HEK293 (cell line): ENCODE measurements at regions not wholly inside any gene's neighbourhood (a gene's known extent, or its start where the extent isn't known, plus 50 kb on each side); places are given as distances from the start of the nearest gene placed in this dataset.

Source experiments
- CTCF ChIA-PET: fragments of 350-600 bp; formaldehyde crosslinking; extraction: SDS; loops from one replicate; lab custom pipeline; 2021; ENCODE audit warnings: antibody characterized with exemption; lab: Yijun Ruan, JAX
- POLR2A ChIA-PET: fragments of 300-600 bp; formaldehyde crosslinking; extraction: SDS; loops from one replicate; lab custom pipeline; 2020; ENCODE audit warnings: antibody characterized with exemption, inconsistent platforms; lab: Yijun Ruan, JAX
- H3K27ac ChIP-seq: fragments of 200-500 bp; sonication (Bioruptor generic); 2 replicates; pipeline ENCODE4 v1.5.1; 2014; ENCODE audit warnings: low read depth, low read length, control low read depth, inconsistent platforms; ENCODE audit errors: extremely low read depth
- H3K36me3 ChIP-seq, 2 experiments: fragments of 200-500 bp in 1 of 2; sonication (Bioruptor generic) in 1 of 2; 1 replicate in 1 of 2; 2 replicates in 1 of 2; pipeline ENCODE4 v1.5.1; 2014 to 2017; ENCODE audit warnings: inconsistent platforms in 2 of 2, low read length in 2 of 2; ENCODE audit not compliant: control insufficient read depth in 2 of 2, insufficient read depth in 1 of 2
- H3K4me1 ChIP-seq: fragments of 200-500 bp; sonication (Bioruptor generic); 2 replicates; pipeline ENCODE4 v1.5.1; 2014; ENCODE audit warnings: mild to moderate bottlenecking, low read length, inconsistent platforms; ENCODE audit not compliant: control insufficient read depth, insufficient read depth
- H3K4me3 ChIP-seq: 2 replicates; pipeline ENCODE4 v1.5.1; 2011; ENCODE audit warnings: low read depth, mild to moderate bottlenecking, control low read depth, low read length, moderate library complexity
- H3K9me3 ChIP-seq: fragments of 200-500 bp; sonication (Bioruptor generic); 2 replicates; pipeline ENCODE4 v1.5.1; 2014; ENCODE audit warnings: low read depth, low read length, inconsistent platforms; ENCODE audit not compliant: control insufficient read depth, insufficient read depth
- AEBP2 ChIP-seq: fragments of 450-650 bp; formaldehyde crosslinking; IDR thresholded peaks from 2 replicates; pipeline ENCODE4 v1.5.1; 2016; ENCODE audit warnings: missing biosample characterization, missing genetic modification characterization, borderline replicate concordance
- GLIS1 ChIP-seq: fragments of 450-650 bp; formaldehyde crosslinking; IDR thresholded peaks from 2 replicates; pipeline ENCODE4 v1.5.1; 2016; ENCODE audit warnings: missing biosample characterization, missing genetic modification characterization
- MZF1 ChIP-seq: fragments of 450-650 bp; formaldehyde crosslinking; IDR thresholded peaks from 2 replicates; pipeline ENCODE4 v1.5.1; 2017; ENCODE audit warnings: missing biosample characterization, missing genetic modification characterization, borderline replicate concordance
- SCRT2 ChIP-seq: fragments of 450-650 bp; formaldehyde crosslinking; IDR thresholded peaks from 2 replicates; pipeline ENCODE4 v1.5.1; 2016; ENCODE audit warnings: missing biosample characterization, missing genetic modification characterization
- ZBTB21 ChIP-seq: fragments of 450-650 bp; formaldehyde crosslinking; IDR thresholded peaks from 2 replicates; pipeline ENCODE4 v1.5.1; 2017; ENCODE audit warnings: missing biosample characterization, missing genetic modification characterization
- ZNF155 ChIP-seq: fragments of 450-650 bp; formaldehyde crosslinking; IDR thresholded peaks from 2 replicates; pipeline ENCODE4 v1.5.1; 2016; ENCODE audit warnings: missing biosample characterization, missing genetic modification characterization
- ZNF202 ChIP-seq: fragments of 450-650 bp; formaldehyde crosslinking; IDR thresholded peaks from 2 replicates; pipeline ENCODE4 v1.5.1; 2016; ENCODE audit warnings: missing biosample characterization, missing genetic modification characterization, borderline replicate concordance
- ZNF211 ChIP-seq: fragments of 450-650 bp; formaldehyde crosslinking; IDR thresholded peaks from 2 replicates; pipeline ENCODE4 v1.5.1; 2016; ENCODE audit warnings: low read depth, missing biosample characterization, missing genetic modification characterization
- ZNF530 ChIP-seq: fragments of 450-650 bp; formaldehyde crosslinking; IDR thresholded peaks from 2 replicates; pipeline ENCODE4 v1.5.1; 2016; ENCODE audit warnings: low read depth, missing biosample characterization, missing genetic modification characterization
- ZNF561 ChIP-seq: fragments of 450-650 bp; IDR thresholded peaks from 2 replicates; pipeline ENCODE4 v1.5.1; 2018; ENCODE audit warnings: missing biosample characterization, missing genetic modification characterization, borderline replicate concordance
- ZNF664 ChIP-seq: fragments of 450-650 bp; formaldehyde crosslinking; IDR thresholded peaks from 2 replicates; pipeline ENCODE4 v1.5.1; 2016; ENCODE audit warnings: missing biosample characterization, missing genetic modification characterization
- ZSCAN5A ChIP-seq: fragments of 450-650 bp; formaldehyde crosslinking; IDR thresholded peaks from 2 replicates; pipeline ENCODE4 v1.5.1; 2016; ENCODE audit warnings: missing biosample characterization, missing genetic modification characterization
- TF ChIP-seq, protein P1 (sequence below): fragments of 450-650 bp; formaldehyde crosslinking; IDR thresholded peaks from 2 replicates; pipeline ENCODE4 v1.5.1; 2017; ENCODE audit warnings: missing biosample characterization, missing genetic modification characterization
- TF ChIP-seq, protein P2 (sequence below): fragments of 450-650 bp; IDR thresholded peaks from 2 replicates; pipeline ENCODE4 v1.5.1; 2018; ENCODE audit warnings: missing biosample characterization, mild to moderate bottlenecking, missing genetic modification characterization
- TF ChIP-seq, protein P3 (sequence below): fragments of 450-650 bp; formaldehyde crosslinking; IDR thresholded peaks from 2 replicates; pipeline ENCODE4 v1.5.1; 2016; ENCODE audit warnings: missing biosample characterization, missing genetic modification characterization
- TF ChIP-seq, protein P4 (sequence below): fragments of 450-650 bp; formaldehyde crosslinking; IDR thresholded peaks from 2 replicates; pipeline ENCODE4 v1.5.0; 2017; ENCODE audit warnings: missing biosample characterization, missing genetic modification characterization, borderline replicate concordance

DNA sequence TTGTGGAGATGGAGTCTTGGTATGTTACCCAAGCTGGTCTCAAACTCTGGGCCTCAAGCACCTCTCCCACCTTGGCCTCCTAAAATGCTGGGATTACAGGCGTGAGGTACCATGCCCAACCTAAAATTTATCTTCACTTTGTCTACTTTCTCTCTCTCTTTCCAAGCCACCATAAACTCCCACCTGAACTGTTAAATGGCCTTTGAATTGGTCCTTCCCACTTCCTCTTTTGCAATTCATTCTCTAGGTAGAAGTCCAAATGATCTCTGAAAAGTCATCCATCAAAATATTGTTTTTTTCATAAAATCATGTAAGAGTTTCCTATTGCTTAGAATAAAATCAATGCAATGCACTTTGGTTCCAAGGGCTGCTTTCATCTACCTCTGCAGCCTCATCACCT lies 90.1 kb upstream of the CELF2 start:
- CTCF ChIA-PET: interaction anchor here (0.7 kb wide), 1 partner anchor 130 kb away, joined by 4 read pairs; no protein-coding TSS in a partner anchor
- POLR2A ChIA-PET: no interaction called here
- Histone ChIP-seq H3K4me1 (no peaks in the 10 kb centered on the region), H3K9me3 (no peaks in the 10 kb centered on the region), H3K27ac (no peak overlapping the region), H3K4me3 (no peak overlapping the region), H3K36me3 (no peaks in the 10 kb centered on the region)
- no peak for TF ChIP-seq AEBP2
- no peak for TF ChIP-seq SCRT2 (tag by site-specific recombination)
- no peak for TF ChIP-seq MZF1
- no peak for TF ChIP-seq ZNF155 (tag by site-specific recombination)
- no peak for TF ChIP-seq ZNF211 (tag by site-specific recombination)
- TF ChIP-seq, protein P1, sequence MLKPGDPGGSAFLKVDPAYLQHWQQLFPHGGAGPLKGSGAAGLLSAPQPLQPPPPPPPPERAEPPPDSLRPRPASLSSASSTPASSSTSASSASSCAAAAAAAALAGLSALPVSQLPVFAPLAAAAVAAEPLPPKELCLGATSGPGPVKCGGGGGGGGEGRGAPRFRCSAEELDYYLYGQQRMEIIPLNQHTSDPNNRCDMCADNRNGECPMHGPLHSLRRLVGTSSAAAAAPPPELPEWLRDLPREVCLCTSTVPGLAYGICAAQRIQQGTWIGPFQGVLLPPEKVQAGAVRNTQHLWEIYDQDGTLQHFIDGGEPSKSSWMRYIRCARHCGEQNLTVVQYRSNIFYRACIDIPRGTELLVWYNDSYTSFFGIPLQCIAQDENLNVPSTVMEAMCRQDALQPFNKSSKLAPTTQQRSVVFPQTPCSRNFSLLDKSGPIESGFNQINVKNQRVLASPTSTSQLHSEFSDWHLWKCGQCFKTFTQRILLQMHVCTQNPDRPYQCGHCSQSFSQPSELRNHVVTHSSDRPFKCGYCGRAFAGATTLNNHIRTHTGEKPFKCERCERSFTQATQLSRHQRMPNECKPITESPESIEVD (tag by site-specific recombination): no peak
- TF ChIP-seq, protein P2, sequence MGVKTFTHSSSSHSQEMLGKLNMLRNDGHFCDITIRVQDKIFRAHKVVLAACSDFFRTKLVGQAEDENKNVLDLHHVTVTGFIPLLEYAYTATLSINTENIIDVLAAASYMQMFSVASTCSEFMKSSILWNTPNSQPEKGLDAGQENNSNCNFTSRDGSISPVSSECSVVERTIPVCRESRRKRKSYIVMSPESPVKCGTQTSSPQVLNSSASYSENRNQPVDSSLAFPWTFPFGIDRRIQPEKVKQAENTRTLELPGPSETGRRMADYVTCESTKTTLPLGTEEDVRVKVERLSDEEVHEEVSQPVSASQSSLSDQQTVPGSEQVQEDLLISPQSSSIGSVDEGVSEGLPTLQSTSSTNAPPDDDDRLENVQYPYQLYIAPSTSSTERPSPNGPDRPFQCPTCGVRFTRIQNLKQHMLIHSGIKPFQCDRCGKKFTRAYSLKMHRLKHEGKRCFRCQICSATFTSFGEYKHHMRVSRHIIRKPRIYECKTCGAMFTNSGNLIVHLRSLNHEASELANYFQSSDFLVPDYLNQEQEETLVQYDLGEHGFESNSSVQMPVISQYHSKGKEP (tag by site-specific recombination): no peak
- no peak for TF ChIP-seq ZSCAN5A (tag by site-specific recombination)
- TF ChIP-seq ZNF664 (tag by site-specific recombination): no peak
- TF ChIP-seq, protein P3, sequence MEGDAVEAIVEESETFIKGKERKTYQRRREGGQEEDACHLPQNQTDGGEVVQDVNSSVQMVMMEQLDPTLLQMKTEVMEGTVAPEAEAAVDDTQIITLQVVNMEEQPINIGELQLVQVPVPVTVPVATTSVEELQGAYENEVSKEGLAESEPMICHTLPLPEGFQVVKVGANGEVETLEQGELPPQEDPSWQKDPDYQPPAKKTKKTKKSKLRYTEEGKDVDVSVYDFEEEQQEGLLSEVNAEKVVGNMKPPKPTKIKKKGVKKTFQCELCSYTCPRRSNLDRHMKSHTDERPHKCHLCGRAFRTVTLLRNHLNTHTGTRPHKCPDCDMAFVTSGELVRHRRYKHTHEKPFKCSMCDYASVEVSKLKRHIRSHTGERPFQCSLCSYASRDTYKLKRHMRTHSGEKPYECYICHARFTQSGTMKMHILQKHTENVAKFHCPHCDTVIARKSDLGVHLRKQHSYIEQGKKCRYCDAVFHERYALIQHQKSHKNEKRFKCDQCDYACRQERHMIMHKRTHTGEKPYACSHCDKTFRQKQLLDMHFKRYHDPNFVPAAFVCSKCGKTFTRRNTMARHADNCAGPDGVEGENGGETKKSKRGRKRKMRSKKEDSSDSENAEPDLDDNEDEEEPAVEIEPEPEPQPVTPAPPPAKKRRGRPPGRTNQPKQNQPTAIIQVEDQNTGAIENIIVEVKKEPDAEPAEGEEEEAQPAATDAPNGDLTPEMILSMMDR (tag by site-specific recombination): no peak
- TF ChIP-seq ZNF202 (tag by site-specific recombination): no peak
- no peak for TF ChIP-seq ZBTB21 (tag by site-specific recombination)
- TF ChIP-seq, protein P4, sequence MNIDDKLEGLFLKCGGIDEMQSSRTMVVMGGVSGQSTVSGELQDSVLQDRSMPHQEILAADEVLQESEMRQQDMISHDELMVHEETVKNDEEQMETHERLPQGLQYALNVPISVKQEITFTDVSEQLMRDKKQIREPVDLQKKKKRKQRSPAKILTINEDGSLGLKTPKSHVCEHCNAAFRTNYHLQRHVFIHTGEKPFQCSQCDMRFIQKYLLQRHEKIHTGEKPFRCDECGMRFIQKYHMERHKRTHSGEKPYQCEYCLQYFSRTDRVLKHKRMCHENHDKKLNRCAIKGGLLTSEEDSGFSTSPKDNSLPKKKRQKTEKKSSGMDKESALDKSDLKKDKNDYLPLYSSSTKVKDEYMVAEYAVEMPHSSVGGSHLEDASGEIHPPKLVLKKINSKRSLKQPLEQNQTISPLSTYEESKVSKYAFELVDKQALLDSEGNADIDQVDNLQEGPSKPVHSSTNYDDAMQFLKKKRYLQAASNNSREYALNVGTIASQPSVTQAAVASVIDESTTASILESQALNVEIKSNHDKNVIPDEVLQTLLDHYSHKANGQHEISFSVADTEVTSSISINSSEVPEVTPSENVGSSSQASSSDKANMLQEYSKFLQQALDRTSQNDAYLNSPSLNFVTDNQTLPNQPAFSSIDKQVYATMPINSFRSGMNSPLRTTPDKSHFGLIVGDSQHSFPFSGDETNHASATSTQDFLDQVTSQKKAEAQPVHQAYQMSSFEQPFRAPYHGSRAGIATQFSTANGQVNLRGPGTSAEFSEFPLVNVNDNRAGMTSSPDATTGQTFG (tag by site-specific recombination): no peak
- no peak for TF ChIP-seq ZNF530 (tag by site-specific recombination)
- TF ChIP-seq GLIS1 (tag by site-specific recombination): no peak
- TF ChIP-seq ZNF561 (tag by site-specific recombination): no peak
